Activated CD4-positive, alpha-beta T cell treated with anti-CD3 and anti-CD28 coated beads, Interleukin-2, Interleukin-4, amounts not matched to agents 100 ng/mL and 50 ng/mL, durations not matched to agents 16 hours and 8 hours (primary cell): ENCODE measurements at regions not wholly inside any gene's neighbourhood (a gene's known extent, or its start where the extent isn't known, plus 50 kb on each side); places are given as distances from the start of the nearest gene placed in this dataset.

Source experiments
- DNase-seq: peaks from one replicate; pipeline ENCODE4 v3.0.0-alpha.2; 2020; ENCODE audit warnings: low spot score

GRCh38 chr3:128569756-128570155, 76.8 kb upstream of the GATA2 start:
- DNase-seq = no peak

GRCh38 chr3:128568602-128569490, 75.8 kb upstream of the GATA2 start:
- no peak for DNase-seq

GRCh38 chr3:128567705-128568356, 74.8 kb upstream of the GATA2 start:
- no peak for DNase-seq

- DNase-seq = no peak
Measured at GRCh38 chr3:128567141-128567540, 74.1 kb upstream of the GATA2 start.

GRCh38 chr3:128563439-128563838, 70.4 kb upstream of the GATA2 start:
- no peak for DNase-seq

GRCh38 chr3:128561504-128561903, 68.5 kb upstream of the GATA2 start:
- no peak for DNase-seq

GRCh38 chr3:128560768-128561167, 67.8 kb upstream of the GATA2 start:
- no peak for DNase-seq

- DNase-seq = peak; percentile 24
Measured at GRCh38 chr3:128559486-128560225, 66.7 kb upstream of the GATA2 start.

- DNase-seq = no peak
Measured at GRCh38 chr3:128557531-128558280, 64.7 kb upstream of the GATA2 start.

- DNase-seq = no peak
Measured at GRCh38 chr3:128556907-128557306, 63.9 kb upstream of the GATA2 start.

GRCh38 chr3:128556384-128556783, 63.4 kb upstream of the GATA2 start:
- DNase-seq = no peak

GRCh38 chr3:128555841-128556240, 62.8 kb upstream of the GATA2 start:
- DNase-seq = no peak

- no peak for DNase-seq
Measured at GRCh38 chr3:128555098-128555825, 62.3 kb upstream of the GATA2 start.

GRCh38 chr3:128554465-128555097, 61.6 kb upstream of the GATA2 start:
- DNase-seq = no peak

- no peak for DNase-seq
Measured at GRCh38 chr3:128554100-128554464, 61.1 kb upstream of the GATA2 start.

- no peak for DNase-seq
Measured at GRCh38 chr3:128553560-128553959, 60.6 kb upstream of the GATA2 start.

- DNase-seq = no peak
Measured at GRCh38 chr3:128551867-128552266, 58.9 kb upstream of the GATA2 start.

- DNase-seq = no peak
Measured at GRCh38 chr3:128551451-128551850, 58.5 kb upstream of the GATA2 start.

GRCh38 chr3:128550471-128551126, 57.6 kb upstream of the GATA2 start:
- DNase-seq = no peak

- no peak for DNase-seq
Measured at GRCh38 chr3:128550113-128550440, 57.1 kb upstream of the GATA2 start.
